Esophagus muscularis mucosa (tissue), 4 donors: ENCODE measurements at regions not wholly inside any gene's neighbourhood (a gene's known extent, or its start where the extent isn't known, plus 50 kb on each side); places are given as distances from the start of the nearest gene placed in this dataset.

ENCODE experiments used
- DNase-seq: peaks from one replicate; pipeline ENCODE4 v3.0.0-alpha.2; 2017; ENCODE audit errors: extremely low spot score
- H3K27ac ChIP-seq, 4 donors: fragments of 200-600 bp; sonication (generic); replicated peaks in 1 of 4; 1 replicate in 3 of 4; 2 replicates in 1 of 4; pipeline ENCODE4 v1.5.1; 2016 to 2019; ENCODE audit warnings: mild to moderate bottlenecking in 1 of 4
- H3K27me3 ChIP-seq, 4 donors: fragments of 200-600 bp; sonication (generic); one replicate each; pipeline versions ENCODE4 v1.5.1 to v1.6.0; 2016 to 2019
- H3K36me3 ChIP-seq, 4 donors: fragments of 200-600 bp; sonication (generic); one replicate each; pipeline ENCODE4 v1.5.1; 2016 to 2019
- H3K4me1 ChIP-seq, 4 donors: fragments of 200-600 bp; sonication (generic); one replicate each; pipeline ENCODE4 v1.5.1; 2016 to 2019
- H3K4me3 ChIP-seq, 4 donors: fragments of 200-600 bp; sonication (generic); 1 replicate in 2 of 4; 2 replicates in 2 of 4; pipeline ENCODE4 v1.5.1; 2016 to 2019; ENCODE audit warnings: mild to moderate bottlenecking in 4 of 4, moderate library complexity in 1 of 4
- H3K9me3 ChIP-seq, 4 donors: fragments of 200-600 bp; sonication (generic); 1 replicate in 3 of 4; 2 replicates in 1 of 4; pipeline ENCODE4 v1.5.1; 2016 to 2019
- EP300 ChIP-seq: sonication (generic); formaldehyde crosslinking; IDR thresholded peaks from one replicate; pipeline ENCODE4 v1.6.1; 2017; ENCODE audit warnings: antibody characterized with exemption
- POLR2A ChIP-seq: fragments of 450-650 bp; IDR thresholded peaks from one replicate; pipeline ENCODE4 v1.6.1; 2017; ENCODE audit warnings: antibody characterized with exemption, moderate library complexity, mild to moderate bottlenecking, low read depth
- POLR2AphosphoS5 ChIP-seq, 2 donors: sonication (generic); formaldehyde crosslinking; IDR thresholded peaks; one replicate each; pipeline ENCODE4 v1.6.1; 2017; ENCODE audit warnings: antibody characterized with exemption in 2 of 2
- WGBS: methylation state at CpG from one replicate; pipeline ENCODE4 v1.1.5; 2018; 5-methylcytosine and 5-hydroxymethylcytosine counted together
- intact Hi-C: fragments of 100-400 bp; cut with DNase I; formaldehyde crosslinking; loops from one replicate; pipeline ENCODE4 v1.15.1; 2023
- TF ChIP-seq, protein P1 (sequence below), 3 experiments: fragments of 200-600 bp in 2 of 3; fragments of 450-650 bp in 1 of 3; sonication (generic) in 2 of 3; IDR thresholded peaks; one replicate each; pipeline ENCODE4 v1.5.1; 2017 to 2019; ENCODE audit warnings: antibody characterized with exemption in 3 of 3, mild to moderate bottlenecking in 2 of 3, moderate library complexity in 1 of 3

DNA sequence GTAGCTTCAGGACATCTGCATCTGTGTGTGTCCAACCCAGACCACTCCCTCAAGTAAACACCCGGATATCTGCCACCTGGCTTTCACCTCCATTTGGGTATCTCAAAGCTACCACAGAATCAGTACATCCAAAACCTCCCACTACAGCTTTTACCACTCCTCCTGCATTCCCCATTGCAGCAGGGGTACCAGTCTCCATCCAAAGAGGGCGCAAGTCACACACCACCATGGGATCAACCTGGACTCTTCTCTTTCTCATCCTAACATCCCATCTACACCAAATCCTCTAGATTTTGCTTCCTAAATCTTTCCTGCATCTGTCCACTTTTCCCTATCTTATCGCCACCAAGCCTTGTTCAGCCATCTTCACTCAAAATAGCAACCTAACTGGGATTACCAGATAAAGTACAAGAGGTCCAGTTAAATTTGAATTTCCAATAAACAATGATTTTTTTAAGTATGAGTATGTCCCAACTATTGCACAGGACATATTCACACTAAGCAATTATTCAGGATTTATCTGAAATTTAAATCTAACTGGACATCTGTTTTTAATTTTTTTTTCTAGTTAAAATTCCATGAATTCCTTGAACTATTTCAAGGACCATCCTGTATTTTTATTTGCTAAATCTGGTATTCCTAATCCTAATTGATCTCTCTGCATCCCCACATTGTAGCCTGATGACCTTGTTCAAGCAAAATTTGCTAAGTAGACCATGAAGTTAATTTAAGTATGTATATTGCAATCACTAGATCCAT lies 164.3 kb upstream of the MLN start:
- TF ChIP-seq, protein P1, sequence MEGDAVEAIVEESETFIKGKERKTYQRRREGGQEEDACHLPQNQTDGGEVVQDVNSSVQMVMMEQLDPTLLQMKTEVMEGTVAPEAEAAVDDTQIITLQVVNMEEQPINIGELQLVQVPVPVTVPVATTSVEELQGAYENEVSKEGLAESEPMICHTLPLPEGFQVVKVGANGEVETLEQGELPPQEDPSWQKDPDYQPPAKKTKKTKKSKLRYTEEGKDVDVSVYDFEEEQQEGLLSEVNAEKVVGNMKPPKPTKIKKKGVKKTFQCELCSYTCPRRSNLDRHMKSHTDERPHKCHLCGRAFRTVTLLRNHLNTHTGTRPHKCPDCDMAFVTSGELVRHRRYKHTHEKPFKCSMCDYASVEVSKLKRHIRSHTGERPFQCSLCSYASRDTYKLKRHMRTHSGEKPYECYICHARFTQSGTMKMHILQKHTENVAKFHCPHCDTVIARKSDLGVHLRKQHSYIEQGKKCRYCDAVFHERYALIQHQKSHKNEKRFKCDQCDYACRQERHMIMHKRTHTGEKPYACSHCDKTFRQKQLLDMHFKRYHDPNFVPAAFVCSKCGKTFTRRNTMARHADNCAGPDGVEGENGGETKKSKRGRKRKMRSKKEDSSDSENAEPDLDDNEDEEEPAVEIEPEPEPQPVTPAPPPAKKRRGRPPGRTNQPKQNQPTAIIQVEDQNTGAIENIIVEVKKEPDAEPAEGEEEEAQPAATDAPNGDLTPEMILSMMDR (IDR thresholded peaks at IDR 0.05): no peak
- TF ChIP-seq EP300 (no peak), POLR2A (no peak), POLR2AphosphoS5 (IDR thresholded peaks at IDR 0.05) (no peak)
- Histone ChIP-seq H3K27ac (no peak overlapping the region), H3K27me3 (peaks cover 0 to 60% (median 0%) of the 10 kb centered on the region in 4 donors), H3K4me1 (no peaks in the 10 kb centered on the region), H3K9me3 (peaks cover 0 to 34% (median 14%) of the 10 kb centered on the region in 4 donors), H3K36me3 (no peaks in the 10 kb centered on the region), H3K4me3 (no peak overlapping the region)
- intact Hi-C loops: no loop called here
- 59% methylated on average over 3 of the region's 3 CpGs for WGBS
- DNase-seq: no peak

DNA sequence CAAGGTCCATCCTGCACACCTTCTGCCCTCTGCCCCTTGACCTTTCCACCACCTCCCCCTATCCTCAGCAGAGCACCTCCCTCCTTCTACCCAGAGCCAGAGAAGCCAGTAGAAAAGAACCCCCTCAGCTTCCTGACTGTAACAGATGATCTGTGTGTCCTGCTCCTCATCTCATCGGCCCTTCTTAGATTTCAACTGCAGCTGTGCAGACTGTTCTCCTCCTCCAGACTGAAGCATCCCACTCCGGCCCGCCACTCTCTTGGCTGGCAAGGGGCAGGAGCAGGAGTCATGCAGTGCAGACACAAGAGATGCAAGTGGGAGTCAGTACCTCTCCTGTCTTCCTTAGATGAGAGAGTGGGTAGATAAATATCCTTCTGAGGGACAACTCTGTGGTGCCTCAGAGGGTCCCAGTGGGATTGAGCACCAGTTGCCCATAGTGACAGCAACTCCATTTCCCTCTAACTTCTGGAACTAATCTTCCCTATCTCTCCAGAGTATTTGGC lies 163.5 kb upstream of the MLN start:
- Histone ChIP-seq H3K9me3 (peaks cover 0 to 28% (median 8%) of the 10 kb centered on the region in 4 donors), H3K4me3 (no peak overlapping the region), H3K4me1 (no peaks in the 10 kb centered on the region), H3K27me3 (peaks cover 0 to 58% (median 0%) of the 10 kb centered on the region in 4 donors), H3K27ac (no peak overlapping the region), H3K36me3 (no peaks in the 10 kb centered on the region)
- TF ChIP-seq, protein P1 (IDR thresholded peaks at IDR 0.05): no peak
- no peak for TF ChIP-seq POLR2AphosphoS5 (IDR thresholded peaks at IDR 0.05)
- no peak for DNase-seq
- intact Hi-C loops: no loop called here
- 55% methylated on average over 3 of the region's 3 CpGs for WGBS

DNA sequence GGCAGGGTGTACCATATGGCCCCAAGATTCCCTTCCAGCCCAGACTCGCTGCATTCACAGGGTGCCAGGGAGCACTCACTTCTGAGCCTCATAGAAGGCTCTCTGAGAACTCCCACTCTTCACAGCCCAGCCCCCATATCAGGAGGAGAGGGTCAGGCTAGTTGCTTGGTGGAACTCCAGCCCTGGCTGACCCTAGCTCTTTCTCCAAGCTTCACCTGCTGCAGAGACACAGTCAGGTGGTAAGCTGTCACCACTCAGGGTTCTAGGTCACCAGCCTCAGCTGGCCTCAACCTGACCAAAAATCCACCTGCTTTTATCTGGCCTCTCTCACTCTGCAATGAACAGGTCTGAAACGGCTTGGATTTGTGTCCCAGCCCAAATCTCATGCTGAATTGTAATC lies 162.7 kb upstream of the MLN start:
- no peak for TF ChIP-seq EP300
- TF ChIP-seq, protein P1 (IDR thresholded peaks at IDR 0.05): no peak
- TF ChIP-seq POLR2A: no peak
- TF ChIP-seq POLR2AphosphoS5 (IDR thresholded peaks at IDR 0.05): no peak

DNA sequence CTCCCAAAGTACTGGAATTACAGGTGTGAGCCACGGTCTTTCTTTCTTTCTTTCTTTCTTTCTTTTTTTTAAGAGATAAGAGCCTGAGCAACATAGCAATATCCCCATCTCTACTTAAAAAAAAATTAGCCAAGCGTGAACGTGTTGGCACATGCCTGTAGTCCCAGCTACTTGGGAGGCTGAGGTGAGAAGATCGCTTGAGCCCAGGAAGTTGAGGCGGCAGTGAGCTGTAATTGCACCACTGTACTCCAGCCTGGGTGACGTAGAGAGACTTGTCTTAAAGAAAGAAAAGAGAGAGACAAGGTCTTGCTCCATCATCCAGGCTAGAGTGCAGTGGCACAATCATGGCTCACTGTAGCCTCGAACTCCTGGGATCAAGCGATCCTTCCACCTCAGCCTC lies 162.0 kb upstream of the MLN start:
- no peak for DNase-seq
- Histone ChIP-seq H3K27me3 (peaks cover 0 to 57% (median 0%) of the 10 kb centered on the region in 4 donors), H3K27ac (no peak overlapping the region), H3K9me3 (peaks cover 0 to 21% (median 5%) of the 10 kb centered on the region in 4 donors), H3K4me3 (no peak overlapping the region), H3K4me1 (no peaks in the 10 kb centered on the region), H3K36me3 (no peaks in the 10 kb centered on the region)
- 82% methylated on average over 8 of the region's 8 CpGs for WGBS
- TF ChIP-seq POLR2A: no peak
- TF ChIP-seq, protein P1 (IDR thresholded peaks at IDR 0.05): no peak
- TF ChIP-seq POLR2AphosphoS5 (IDR thresholded peaks at IDR 0.05): no peak
- TF ChIP-seq EP300: no peak
- intact Hi-C loops: no loop called here

More for the DNA sequence above, 162.7 kb upstream of the MLN start:
- 88% methylated on average over 2 of the region's 2 CpGs for WGBS
- Histone ChIP-seq H3K36me3 (no peaks in the 10 kb centered on the region), H3K27ac (no peak overlapping the region), H3K4me3 (no peak overlapping the region), H3K9me3 (peaks cover 0 to 21% (median 7%) of the 10 kb centered on the region in 4 donors), H3K4me1 (no peaks in the 10 kb centered on the region), H3K27me3 (peaks cover 0 to 53% (median 0%) of the 10 kb centered on the region in 4 donors)
- DNase-seq: no peak
- intact Hi-C loops: no loop called here
